ENCODE measurements at regions not wholly inside any gene's neighbourhood (a gene's known extent, or its start where the extent isn't known, plus 50 kb on each side); places are given as distances from the start of the nearest gene placed in this dataset.
"Not testable (repeated sequence)": the region's sequence is repeated elsewhere in the genome, so short reads cannot be mapped to it uniquely, and the experiment has no call there.

DNA sequence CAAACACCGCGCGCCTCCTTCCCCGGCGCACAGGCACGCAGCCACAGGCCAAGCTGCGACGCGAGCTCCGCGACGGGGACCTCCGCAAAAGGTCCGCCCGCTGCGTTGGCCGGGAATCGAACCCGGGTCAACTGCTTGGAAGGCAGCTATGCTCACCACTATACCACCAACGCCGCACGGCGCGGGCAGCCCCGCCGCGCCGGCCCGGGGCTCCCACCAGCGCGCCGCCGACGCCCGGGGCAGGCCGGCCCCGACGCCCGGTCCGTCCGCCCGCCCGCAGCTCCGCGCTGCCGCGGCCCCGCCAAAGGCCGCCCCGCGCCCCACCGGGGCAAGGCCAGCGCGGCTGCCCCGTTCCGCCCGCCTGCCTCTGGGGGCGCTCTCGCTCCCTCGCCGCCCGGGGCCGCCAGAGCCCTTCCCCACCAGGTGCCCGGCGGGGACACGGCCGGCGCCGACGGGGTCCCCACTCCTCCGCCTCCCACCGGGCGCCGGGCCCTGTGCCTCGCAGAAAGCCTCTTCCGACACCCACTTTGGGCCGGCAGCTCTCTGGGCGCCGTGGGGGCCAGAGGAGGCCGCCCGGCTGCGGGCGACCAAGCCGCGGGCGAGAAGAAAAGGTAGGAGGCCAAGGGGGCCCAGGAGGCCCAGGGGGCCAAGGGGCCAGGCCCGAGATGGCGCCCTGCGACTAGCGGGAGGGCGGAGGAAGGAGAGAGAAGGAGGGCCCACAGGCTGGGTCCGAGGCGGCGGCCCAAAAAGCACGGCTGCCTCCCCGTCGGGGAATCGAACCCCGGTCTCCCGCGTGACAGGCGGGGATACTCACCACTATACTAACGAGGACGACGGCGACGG is 50.2 kb upstream of the FCGR2A start:
- DNase-seq (ENCODE audit: low spot score): not testable (repeated sequence)

DNA sequence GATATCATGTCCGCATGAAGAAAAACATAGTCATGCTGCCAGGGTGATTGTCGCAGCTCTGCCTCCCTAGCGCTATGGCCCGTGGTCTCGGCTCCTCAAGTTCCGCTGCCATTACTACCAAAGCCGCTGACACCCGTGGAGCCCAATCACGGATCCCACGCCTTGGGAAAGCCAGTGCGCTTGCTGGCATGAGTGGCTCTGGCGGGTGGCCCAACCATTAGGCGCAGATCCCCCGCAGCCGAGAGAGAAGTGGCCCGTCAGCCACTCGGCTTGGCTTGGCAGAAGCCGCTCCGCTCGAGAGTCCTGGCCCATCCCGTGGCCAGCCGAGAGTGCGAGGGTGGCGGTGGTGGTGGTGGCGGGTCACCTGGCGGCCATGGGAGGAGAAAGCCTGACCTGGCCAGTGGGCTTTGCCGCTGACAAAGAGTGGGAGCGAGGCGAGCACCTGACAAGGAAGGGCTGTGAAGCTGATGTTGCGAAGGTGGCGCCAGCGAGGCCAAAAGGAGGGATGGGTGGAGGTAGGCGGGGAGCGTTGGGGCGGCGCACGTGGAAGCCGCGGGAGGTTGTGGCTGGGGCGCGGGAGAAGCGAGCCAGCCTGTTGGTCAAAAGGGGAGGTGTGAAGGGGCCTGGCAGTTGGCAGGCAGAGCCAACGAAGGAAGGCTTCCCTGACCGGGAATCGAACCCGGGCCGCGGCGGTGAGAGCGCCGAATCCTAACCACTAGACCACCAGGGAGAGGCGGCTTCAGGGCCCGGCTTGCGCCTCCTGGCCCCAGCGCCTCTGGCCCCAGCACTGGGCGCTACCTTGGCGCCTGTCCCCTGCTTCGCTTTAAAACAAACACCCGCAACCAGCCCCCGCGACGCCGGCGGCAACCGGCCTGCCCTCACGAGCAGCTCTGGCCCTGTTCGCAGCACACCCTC is 51.0 kb upstream of the FCGR2A start:
- DNase-seq (ENCODE audit: low spot score): not testable (repeated sequence)

DNA sequence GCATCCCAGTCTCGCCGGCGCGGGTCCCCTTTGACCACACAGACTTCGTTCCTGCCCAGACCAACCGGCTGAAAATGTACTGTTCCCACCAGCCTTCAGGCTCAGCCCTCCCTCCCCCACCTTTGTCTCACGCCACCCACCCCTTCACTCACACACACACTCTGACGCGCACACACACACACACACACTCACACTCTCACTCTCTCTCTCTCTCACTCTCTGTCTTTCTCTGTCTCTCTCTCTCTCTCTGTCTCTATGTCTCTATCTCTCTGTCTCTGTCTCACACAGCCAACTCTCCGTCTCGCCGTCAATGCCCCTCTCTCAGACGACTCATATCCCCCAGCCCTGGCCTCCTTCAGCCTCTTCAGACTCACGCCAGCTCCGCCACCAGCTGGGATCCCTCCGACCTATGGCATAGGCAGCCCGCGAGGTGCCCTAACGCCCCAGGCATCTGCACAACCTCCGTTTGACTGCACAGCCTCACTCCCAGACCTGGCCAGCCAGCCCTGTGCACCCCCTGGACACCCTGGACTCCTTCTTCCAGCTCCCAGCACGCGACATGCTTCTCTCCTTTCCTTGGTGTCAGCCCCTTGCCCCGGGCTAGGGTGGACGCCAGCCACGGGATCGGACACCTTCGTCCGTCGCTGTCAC is 53.4 kb upstream of the FCGR2A start:
- not testable (repeated sequence) for DNase-seq (ENCODE audit: low spot score)

DNA sequence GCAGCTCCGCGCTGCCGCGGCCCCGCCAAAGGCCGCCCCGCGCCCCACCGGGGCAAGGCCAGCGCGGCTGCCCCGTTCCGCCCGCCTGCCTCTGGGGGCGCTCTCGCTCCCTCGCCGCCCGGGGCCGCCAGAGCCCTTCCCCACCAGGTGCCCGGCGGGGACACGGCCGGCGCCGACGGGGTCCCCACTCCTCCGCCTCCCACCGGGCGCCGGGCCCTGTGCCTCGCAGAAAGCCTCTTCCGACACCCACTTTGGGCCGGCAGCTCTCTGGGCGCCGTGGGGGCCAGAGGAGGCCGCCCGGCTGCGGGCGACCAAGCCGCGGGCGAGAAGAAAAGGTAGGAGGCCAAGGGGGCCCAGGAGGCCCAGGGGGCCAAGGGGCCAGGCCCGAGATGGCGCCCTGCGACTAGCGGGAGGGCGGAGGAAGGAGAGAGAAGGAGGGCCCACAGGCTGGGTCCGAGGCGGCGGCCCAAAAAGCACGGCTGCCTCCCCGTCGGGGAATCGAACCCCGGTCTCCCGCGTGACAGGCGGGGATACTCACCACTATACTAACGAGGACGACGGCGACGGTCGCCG is 57.4 kb upstream of the FCGR2A start:
- DNase-seq (ENCODE audit: low spot score): not testable (repeated sequence)

DNA sequence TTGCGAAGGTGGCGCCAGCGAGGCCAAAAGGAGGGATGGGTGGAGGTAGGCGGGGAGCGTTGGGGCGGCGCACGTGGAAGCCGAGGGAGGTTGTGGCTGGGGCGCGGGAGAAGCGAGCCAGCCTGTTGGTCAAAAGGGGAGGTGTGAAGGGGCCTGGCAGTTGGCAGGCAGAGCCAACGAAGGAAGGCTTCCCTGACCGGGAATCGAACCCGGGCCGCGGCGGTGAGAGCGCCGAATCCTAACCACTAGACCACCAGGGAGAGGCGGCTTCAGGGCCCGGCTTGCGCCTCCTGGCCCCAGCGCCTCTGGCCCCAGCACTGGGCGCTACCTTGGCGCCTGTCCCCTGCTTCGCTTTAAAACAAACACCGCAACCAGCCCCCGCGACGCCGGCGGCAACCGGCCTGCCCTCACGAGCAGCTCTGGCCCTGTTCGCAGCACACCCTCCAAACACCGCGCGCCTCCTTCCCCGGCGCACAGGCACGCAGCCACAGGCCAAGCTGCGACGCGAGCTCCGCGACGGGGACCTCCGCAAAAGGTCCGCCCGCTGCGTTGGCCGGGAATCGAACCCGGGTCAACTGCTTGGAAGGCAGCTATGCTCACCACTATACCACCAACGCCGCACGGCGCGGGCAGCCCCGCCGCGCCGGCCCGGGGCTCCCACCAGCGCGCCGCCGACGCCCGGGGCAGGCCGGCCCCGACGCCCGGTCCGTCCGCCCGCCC is 58.1 kb upstream of the FCGR2A start:
- DNase-seq (ENCODE audit: low spot score): not testable (repeated sequence)

DNA sequence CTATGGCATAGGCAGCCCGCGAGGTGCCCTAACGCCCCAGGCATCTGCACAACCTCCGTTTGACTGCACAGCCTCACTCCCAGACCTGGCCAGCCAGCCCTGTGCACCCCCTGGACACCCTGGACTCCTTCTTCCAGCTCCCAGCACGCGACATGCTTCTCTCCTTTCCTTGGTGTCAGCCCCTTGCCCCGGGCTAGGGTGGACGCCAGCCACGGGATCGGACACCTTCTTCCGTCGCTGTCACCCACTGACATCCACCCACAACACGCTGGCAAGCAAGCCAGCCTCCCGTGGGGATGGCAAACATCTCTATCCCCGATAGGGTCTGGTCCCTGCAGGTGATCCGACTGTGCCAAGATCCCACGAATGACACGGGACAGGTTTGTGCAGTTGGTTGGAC is 60.5 kb upstream of the FCGR2A start:
- not testable (repeated sequence) for DNase-seq (ENCODE audit: low spot score)

DNA sequence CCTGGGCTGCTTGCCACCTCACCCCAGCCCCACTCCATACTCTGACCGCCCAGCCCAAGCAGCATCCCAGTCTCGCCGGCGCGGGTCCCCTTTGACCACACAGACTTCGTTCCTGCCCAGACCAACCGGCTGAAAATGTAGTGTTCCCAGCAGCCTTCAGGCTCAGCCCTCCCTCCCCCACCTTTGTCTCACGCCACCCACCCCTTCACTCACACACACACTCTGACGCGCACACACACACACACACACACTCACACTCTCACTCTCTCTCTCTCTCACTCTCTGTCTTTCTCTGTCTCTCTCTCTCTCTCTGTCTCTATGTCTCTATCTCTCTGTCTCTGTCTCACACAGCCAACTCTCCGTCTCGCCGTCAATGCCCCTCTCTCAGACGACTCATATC is 61.0 kb upstream of the FCGR2A start:
- not testable (repeated sequence) for DNase-seq (ENCODE audit: low spot score)

DNA sequence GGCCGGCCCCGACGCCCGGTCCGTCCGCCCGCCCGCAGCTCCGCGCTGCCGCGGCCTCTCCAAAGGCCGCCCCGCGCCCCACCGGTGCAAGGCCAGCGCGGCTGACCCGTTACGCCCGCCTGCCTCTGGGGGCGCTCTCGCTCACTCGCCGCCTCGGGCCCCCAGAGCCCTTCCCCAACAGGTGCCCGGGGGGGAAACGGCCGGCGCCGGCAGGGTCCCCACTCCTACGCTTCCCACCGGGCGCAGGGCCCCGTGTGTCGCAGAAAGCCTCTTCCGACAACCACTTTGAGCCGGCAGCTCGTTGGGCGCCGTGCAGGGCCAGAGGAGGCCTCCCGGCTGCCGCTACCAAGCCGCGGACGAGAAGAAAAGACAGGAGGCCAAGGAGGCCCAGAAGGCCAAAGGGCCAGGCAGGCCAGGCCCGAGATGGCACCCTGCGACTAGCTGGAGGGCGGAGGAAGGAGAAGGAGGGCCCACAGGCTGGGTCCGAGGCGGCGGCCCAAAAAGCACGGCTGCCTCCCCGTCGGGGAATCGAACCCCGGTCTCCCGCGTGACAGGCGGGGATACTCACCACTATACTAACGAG is 64.9 kb upstream of the FCGR2A start:
- peak; percentile 56 for DNase-seq (ENCODE audit: low spot score)

DNA sequence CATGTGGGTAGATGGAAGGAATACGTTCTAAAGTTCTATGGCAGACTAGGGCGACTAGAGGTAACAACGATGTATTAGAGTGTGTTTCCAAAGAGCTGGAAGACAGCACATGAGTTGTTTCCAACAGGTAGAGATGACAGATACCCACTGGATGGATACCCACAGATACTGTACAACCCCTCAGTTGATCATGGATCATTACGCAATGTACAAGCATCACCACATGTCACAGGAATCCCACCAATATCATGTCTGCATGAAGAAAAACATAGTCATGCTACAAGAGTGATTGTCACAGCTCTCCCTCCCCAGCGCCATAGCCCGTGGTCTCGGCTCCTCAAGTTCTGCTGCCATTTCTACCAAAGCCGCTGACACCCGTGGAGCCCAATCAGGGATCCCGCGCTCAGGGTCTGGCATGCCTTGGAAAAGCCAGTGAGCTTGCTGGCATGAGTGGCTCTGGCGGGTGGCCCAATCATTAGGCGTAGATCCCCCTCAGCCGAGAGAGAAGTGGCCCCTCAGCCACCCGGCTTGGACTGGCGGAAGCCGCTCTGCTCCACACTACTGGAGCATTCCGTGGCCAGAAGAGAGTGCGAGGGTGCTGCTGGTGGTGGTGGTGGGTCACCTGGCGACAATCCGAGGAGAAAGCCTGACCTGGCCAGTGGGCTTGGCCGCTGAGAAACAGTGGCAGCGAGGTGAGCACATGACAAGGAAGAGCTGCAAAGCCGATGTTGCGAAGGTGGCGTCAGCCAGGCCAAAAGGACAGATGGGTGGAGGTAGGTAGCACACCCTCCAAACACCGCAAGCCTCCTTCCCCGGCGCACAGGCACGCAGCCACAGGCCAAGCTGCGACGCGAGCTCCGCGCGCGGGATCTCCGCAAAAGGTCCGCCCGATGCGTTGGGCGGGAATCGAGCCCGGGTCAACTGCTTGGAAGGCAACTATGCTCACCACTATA is 65.7 kb upstream of the FCGR2A start:
- no peak for DNase-seq (ENCODE audit: low spot score)

DNA sequence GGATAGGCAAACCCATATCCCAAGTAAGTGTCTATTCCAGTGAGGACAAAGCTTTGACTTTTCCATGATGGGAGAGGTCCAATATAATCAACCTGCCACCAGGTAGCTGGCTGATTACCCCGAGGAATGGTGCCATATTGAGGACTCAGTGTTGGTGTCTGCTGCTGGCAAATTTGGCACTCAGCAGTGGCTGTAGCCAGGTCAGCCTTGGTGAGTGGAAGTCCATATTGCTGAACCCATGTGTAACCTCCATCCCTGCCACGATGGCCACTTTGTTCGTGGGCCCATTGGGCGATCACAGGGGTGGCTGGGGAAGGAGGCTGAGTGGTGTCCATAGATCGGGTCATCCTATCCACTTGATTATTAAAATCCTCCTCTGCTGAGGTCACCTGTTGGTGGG is 65.5 kb upstream of the CFAP126 start:
- DNase-seq (ENCODE audit: low spot score): not testable (repeated sequence)

DNA sequence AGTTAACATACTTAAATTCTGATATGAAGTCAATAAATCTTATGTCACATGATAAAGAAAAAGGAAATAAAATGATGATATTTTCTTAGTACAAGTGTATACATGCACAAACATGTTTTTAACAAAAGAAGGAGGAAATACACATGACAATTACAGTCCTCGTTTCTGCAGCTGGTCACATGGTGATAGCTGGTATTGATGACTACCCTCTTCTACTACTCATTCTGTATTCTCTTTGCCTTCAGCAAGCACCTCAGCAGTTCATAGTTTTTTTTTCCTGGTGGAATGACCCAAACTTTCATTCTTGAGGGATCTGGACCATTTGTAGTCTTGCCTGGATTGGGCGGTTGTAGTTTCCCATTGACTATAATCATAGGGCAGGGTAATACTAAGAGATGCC is 64.4 kb upstream of the CFAP126 start:
- no peak for DNase-seq (ENCODE audit: low spot score)

DNA sequence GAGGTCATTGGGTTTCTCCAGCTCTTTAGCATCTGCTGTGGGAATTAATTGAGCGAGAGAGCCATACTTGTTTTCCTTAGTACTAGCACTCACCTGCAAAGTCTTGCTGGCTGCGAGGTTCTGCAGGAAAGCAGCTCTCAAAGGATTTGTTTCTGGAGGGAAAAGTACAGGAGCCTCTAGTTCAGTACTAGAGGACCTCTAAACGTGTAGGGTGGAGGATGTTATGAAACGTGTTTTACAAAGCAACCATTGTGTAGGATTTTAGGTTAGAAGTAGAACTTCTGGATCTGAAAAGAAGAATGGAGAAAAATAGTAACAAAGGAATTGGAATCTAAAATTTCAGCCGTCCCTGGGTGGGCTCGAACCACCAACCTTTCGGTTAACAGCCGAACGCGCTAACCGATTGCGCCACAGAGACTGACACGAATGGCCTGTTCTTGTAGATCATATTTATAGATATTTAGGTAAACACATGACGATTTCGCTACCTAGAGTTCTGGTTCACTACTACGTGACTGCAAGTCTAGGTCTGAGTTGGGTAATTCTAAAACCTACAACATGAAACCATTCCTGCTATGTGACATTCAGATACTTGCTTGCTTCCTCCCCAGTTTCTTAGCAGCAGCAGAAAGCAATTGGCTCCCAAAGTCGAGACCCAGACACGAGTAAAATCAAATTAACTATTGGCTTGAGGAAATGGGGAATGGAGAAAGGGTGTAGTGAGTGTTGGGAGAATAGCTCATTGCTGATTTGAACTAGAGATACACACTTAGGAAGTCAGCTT is 60.2 kb upstream of the CFAP126 start:
- DNase-seq (ENCODE audit: low spot score): no peak

DNA sequence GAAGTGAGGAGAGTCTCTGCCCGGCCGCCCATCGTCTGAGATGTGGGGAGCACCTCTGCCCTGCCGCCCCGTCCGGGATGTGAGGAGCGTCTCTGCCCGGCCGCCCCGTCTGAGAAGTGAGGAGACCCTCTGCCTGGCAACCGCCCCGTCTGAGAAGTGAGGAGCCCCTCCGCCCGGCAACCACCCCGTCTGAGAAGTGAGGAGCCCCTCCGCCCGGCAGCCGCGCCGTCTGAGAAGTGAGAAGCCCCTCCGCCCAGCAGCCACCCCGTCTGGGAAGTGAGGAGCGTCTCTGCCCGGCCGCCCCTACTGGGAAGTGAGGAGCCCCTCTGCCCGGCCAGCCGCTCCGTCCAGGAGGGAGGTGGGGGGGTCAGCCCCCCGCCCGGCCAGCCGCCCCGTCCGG is 55.2 kb upstream of the CFAP126 start:
- DNase-seq (ENCODE audit: low spot score): not testable (repeated sequence)

DNA sequence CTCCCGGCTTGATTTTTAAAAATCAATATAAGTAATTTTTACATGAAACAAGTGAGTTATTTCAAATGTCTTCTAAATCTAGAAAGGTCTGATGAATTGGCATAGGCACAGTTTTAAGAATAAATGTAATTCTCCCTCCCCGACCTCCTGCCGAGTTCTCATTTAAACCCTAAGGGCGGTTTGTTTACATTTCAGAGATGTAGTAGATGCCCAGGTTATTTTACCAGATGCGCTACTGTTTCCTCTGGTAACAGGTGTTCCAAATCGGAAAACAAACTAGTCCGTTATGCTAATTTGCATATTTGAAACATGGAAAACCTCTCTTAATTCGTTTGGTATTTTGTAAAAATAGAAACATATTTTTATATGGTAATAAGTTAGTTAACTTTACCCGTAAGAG is 53.8 kb upstream of the CFAP126 start:
- DNase-seq (ENCODE audit: low spot score): no peak

DNA sequence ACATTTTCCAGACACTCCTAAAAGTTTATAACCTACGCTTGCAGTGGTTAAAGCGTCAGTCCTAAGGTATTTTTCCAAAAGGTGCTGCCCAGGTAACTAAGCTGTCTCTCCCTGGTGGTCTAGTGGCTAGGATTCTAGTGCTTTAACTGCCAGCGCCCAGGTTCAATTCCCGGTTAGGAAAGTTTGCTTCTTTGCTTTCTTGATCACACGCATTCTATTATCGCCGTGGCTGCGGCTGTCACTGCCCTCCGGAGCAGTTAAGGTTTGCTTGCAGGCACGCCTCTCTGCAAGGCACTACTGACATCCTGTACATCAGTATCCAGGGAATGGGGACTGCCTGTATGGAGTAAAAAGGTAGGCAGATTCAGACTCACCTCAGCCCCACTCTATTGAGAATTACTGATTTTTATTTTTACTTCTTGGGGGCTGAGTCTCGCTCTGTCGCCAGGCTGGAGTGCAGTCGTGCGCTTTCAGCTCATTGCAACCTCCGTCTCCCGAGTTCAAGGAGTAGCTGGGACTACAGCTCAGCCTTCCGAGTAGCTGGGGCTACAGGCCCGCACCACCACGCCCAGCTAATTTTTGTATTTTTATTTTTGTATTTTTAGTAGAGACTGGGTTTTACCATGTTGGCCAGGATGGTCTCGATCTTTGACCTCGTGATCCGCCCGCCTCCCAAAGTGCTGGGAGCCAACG is 53.2 kb upstream of the CFAP126 start:
- no peak for DNase-seq (ENCODE audit: low spot score)

DNA sequence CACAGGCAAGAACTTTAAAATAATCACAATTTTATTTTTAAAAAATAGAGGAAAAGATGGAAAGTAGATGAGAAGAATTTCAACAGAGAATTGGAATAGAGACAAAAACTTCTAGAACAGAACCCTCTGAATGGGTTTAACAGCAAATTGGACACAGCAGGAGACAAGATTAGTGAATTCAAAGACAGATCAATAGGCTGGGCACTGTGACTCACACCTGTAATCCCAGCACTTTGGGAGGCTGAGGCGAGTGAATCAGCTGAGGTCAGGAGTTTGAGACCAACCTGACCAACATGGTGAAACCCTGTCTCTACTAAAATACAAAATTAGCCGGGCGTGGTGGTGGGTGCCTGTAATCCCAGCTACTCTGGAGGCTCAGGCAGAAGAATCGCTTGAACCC is 49.9 kb upstream of the CFAP126 start:
- DNase-seq (ENCODE audit: low spot score): not testable (repeated sequence)

Data from hematopoietic multipotent progenitor cell treated with erythropoietin and hydrocortisone succinate and interleukin-3 and kit ligand, for 17 days (in vitro differentiated cells).